ENCODE measurements at regions not wholly inside any gene's neighbourhood (a gene's known extent, or its start where the extent isn't known, plus 50 kb on each side); places are given as distances from the start of the nearest gene placed in this dataset.

DNA sequence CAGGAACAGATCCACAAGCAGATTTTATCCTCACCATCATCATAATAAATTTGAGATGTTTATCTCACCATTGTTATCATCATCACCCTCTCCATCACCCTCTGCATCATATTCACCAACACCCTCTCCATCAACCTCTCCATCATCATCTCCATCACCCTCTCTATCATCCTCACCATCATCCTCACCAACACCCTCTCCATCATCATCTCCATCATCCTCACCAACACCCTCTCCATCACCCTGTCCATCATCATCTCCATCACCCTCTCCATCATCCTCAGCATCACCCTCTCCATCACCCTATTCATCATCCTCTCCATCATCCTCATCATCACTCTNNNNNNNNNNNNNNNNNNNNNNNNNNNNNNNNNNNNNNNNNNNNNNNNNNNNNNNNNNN, 567.0 kb upstream of the SGCD start:
- TF ChIP-seq, protein P1, sequence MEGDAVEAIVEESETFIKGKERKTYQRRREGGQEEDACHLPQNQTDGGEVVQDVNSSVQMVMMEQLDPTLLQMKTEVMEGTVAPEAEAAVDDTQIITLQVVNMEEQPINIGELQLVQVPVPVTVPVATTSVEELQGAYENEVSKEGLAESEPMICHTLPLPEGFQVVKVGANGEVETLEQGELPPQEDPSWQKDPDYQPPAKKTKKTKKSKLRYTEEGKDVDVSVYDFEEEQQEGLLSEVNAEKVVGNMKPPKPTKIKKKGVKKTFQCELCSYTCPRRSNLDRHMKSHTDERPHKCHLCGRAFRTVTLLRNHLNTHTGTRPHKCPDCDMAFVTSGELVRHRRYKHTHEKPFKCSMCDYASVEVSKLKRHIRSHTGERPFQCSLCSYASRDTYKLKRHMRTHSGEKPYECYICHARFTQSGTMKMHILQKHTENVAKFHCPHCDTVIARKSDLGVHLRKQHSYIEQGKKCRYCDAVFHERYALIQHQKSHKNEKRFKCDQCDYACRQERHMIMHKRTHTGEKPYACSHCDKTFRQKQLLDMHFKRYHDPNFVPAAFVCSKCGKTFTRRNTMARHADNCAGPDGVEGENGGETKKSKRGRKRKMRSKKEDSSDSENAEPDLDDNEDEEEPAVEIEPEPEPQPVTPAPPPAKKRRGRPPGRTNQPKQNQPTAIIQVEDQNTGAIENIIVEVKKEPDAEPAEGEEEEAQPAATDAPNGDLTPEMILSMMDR (IDR thresholded peaks at IDR 0.05 in 4 of 5, conservative IDR thresholded peaks at IDR 0.05 in 1 of 5): no peak
- TF ChIP-seq POLR2A (IDR thresholded peaks at IDR 0.05): no peak

Data from gastrocnemius medialis (tissue), 4 donors.